Karpas-422 (cell line): ENCODE measurements at regions not wholly inside any gene's neighbourhood (a gene's known extent, or its start where the extent isn't known, plus 50 kb on each side); places are given as distances from the start of the nearest gene placed in this dataset.
"Not testable (repeated sequence)": the region's sequence is repeated elsewhere in the genome, so short reads cannot be mapped to it uniquely, and the experiment has no call there.

Source experiments
- DNase-seq: peaks from one replicate; pipeline ENCODE4 v3.0.0-alpha.2; 2015
- H2AFZ ChIP-seq: fragments of 200-600 bp; sonication (generic); 2 replicates; pipeline ENCODE4 v1.6.1; 2014; ENCODE audit warnings: antibody characterized with exemption, low read length, mixed read lengths
- H3K27ac ChIP-seq: fragments of 200-600 bp; sonication (generic); 2 replicates; pipeline ENCODE4 v1.5.1; 2014; ENCODE audit warnings: mild to moderate bottlenecking, low read length, moderate library complexity
- H3K27me3 ChIP-seq: fragments of 200-600 bp; sonication (generic); 2 replicates; pipeline ENCODE4 v1.6.1; 2014; ENCODE audit warnings: low read length, mixed read lengths
- H3K36me3 ChIP-seq: fragments of 200-600 bp; sonication (generic); 2 replicates; pipeline ENCODE4 v1.6.1; 2014; ENCODE audit warnings: low read length, mixed read lengths; ENCODE audit not compliant: insufficient read depth
- H3K4me1 ChIP-seq: fragments of 200-600 bp; sonication (generic); 2 replicates; pipeline ENCODE4 v1.6.1; 2014; ENCODE audit warnings: mild to moderate bottlenecking, low read length, mixed read lengths
- H3K4me2 ChIP-seq: fragments of 200-600 bp; sonication (generic); 2 replicates; pipeline ENCODE4 v1.6.1; 2014; ENCODE audit warnings: low read length, low read depth, mild to moderate bottlenecking; ENCODE audit not compliant: poor library complexity, severe bottlenecking
- H3K4me3 ChIP-seq: fragments of 200-600 bp; sonication (generic); 2 replicates; pipeline ENCODE4 v1.5.1; 2014; ENCODE audit warnings: mild to moderate bottlenecking, antibody characterized with exemption, low read length, mixed read lengths
- H3K79me2 ChIP-seq: fragments of 200-600 bp; sonication (generic); 2 replicates; pipeline ENCODE4 v1.6.1; 2014; ENCODE audit warnings: mild to moderate bottlenecking, low read length, mixed read lengths
- H3K9ac ChIP-seq: fragments of 200-600 bp; sonication (generic); 2 replicates; pipeline ENCODE4 v1.6.0; 2014; ENCODE audit warnings: low read length
- H3K9me2 ChIP-seq: fragments of 200-600 bp; sonication (generic), shearing (Covaris generic); replicated peaks from 2 replicates; pipeline ENCODE4 v1.6.0; 2014; ENCODE audit warnings: mild to moderate bottlenecking, low read length, moderate library complexity; ENCODE audit not compliant: insufficient read depth
- H3K9me3 ChIP-seq: fragments of 300-700, 200-600 bp; sonication (generic); 2 replicates; pipeline ENCODE4 v1.6.1; 2014; ENCODE audit warnings: low read length, mixed read lengths
- H4K20me1 ChIP-seq: fragments of 200-600 bp; sonication (generic); 2 replicates; pipeline ENCODE4 v1.6.1; 2014; ENCODE audit warnings: mild to moderate bottlenecking, antibody characterized with exemption, low read length, low read depth; ENCODE audit not compliant: insufficient read depth

- H3K4me1 ChIP-seq, result no peaks in the 10 kb centered on the region
- no peaks in the 10 kb centered on the region for H3K9me2 ChIP-seq
- H3K27me3 ChIP-seq, result no peaks in the 10 kb centered on the region
- DNase-seq, result no peak
- no peaks in the 10 kb centered on the region for H4K20me1 ChIP-seq
- H3K79me2 ChIP-seq, result no peaks in the 10 kb centered on the region
- no peak overlapping the region for H3K9ac ChIP-seq
- H3K4me2 ChIP-seq, result no peak overlapping the region
- H3K36me3 ChIP-seq, result no peaks in the 10 kb centered on the region
- H3K4me3 ChIP-seq, result no peak overlapping the region
- no peaks in the 10 kb centered on the region for H3K9me3 ChIP-seq
- H3K27ac ChIP-seq, result no peak overlapping the region
- no peak overlapping the region for H2AFZ ChIP-seq
Measured at GRCh38 chr4:100880011-100880410, 362.2 kb upstream of the EMCN start.

DNA sequence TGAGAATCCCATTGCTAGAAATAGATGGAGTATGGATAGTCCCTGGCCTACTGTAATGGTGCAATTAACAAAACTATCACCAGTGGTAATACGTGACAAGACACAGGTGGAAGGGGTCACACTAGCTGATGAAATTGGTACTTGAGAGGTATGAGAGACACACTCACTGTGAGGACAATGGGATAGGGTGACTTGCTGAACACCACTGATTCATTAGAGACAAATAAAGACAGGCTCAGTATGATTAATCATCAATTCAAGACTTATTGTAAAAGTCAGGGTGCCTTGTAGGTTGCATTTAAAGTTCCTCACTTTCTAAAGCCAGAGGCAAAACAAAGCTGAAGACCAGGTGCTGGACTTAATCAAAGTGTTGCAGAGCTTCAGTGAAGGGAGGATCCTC lies 361.6 kb upstream of the EMCN start:
- H3K9me3 ChIP-seq, result no peaks in the 10 kb centered on the region
- H2AFZ ChIP-seq, result no peak overlapping the region
- no peak overlapping the region for H3K9ac ChIP-seq
- H3K9me2 ChIP-seq, result no peaks in the 10 kb centered on the region
- H3K4me3 ChIP-seq, result no peak overlapping the region
- no peaks in the 10 kb centered on the region for H4K20me1 ChIP-seq
- no peaks in the 10 kb centered on the region for H3K27me3 ChIP-seq
- no peak overlapping the region for H3K4me2 ChIP-seq
- DNase-seq, result no peak
- no peaks in the 10 kb centered on the region for H3K4me1 ChIP-seq
- H3K79me2 ChIP-seq, result no peaks in the 10 kb centered on the region
- H3K27ac ChIP-seq, result no peak overlapping the region
- H3K36me3 ChIP-seq, result no peaks in the 10 kb centered on the region

DNA sequence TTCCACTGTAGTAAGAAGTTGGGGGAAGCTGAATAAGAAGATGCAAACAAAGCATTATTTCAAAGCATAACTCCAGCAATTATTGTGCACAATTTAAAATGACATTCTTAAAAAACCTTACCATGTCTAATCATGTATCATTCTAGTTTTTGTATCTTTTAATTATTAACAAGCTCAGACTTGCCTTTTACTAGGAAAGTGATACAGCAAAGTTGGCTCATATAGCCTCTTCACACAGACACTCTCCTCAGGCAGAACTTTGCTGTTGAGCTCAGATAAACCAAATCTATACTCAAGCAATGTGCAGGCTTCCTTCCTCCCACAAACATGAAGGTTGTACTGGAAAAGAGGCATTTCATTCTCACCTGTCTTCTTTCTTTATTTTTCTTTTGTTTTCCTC lies 358.7 kb upstream of the EMCN start:
- Histone ChIP-seq H3K9me3 (no peaks in the 10 kb centered on the region), H3K27ac (no peak overlapping the region)

DNA sequence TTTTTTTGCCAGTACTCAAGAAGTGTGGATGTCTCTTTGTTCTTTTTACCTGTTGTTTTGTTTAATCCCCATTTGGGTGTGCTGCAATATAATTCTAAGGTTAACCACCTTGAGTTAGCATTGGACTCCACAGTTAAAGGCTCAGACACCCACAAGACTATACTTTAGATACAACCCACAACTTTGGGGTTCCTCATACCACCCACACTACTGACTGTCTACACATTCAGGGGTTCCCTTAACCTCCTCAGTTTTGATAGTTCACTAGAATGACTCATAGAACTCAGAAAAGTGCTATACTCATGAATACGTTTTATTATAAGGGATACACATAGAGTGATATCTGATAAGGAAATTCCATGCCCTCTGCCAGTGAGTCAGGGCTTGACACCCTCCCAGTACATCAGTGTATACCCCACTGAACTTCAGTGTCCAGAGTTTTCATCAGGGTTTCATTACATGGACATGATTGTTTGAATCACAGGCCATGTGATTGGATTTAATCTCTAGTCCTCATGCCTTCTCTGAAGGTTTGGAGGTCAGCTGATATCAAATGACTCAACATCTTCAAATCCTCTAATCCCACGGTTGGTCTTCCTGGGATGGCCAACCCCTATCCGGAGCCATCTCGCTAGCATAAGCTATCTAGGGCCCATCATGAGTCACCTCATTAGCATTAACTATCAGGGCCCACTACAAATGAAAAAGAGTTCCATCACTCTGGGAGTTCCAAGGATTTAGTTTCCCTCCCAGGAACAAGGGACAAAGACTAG lies 357.7 kb upstream of the EMCN start:
- no peak overlapping the region for H3K4me2 ChIP-seq
- H3K4me1 ChIP-seq, result no peaks in the 10 kb centered on the region
- no peak for DNase-seq
- no peak overlapping the region for H3K4me3 ChIP-seq
- no peaks in the 10 kb centered on the region for H3K9me3 ChIP-seq
- no peak overlapping the region for H3K27ac ChIP-seq
- no peak overlapping the region for H2AFZ ChIP-seq
- H3K9ac ChIP-seq, result no peak overlapping the region
- H3K27me3 ChIP-seq, result no peaks in the 10 kb centered on the region
- H3K79me2 ChIP-seq, result no peaks in the 10 kb centered on the region
- H4K20me1 ChIP-seq, result no peaks in the 10 kb centered on the region
- H3K9me2 ChIP-seq, result no peaks in the 10 kb centered on the region
- H3K36me3 ChIP-seq, result no peaks in the 10 kb centered on the region

More for the DNA sequence above, 358.7 kb upstream of the EMCN start:
- H3K4me1 ChIP-seq, result no peaks in the 10 kb centered on the region
- H3K9ac ChIP-seq, result no peak overlapping the region
- H3K36me3 ChIP-seq, result no peaks in the 10 kb centered on the region
- no peaks in the 10 kb centered on the region for H3K27me3 ChIP-seq
- H3K4me3 ChIP-seq, result no peak overlapping the region
- no peaks in the 10 kb centered on the region for H3K79me2 ChIP-seq
- DNase-seq, result no peak
- no peak overlapping the region for H2AFZ ChIP-seq
- no peak overlapping the region for H3K4me2 ChIP-seq
- no peaks in the 10 kb centered on the region for H4K20me1 ChIP-seq
- no peaks in the 10 kb centered on the region for H3K9me2 ChIP-seq

DNA sequence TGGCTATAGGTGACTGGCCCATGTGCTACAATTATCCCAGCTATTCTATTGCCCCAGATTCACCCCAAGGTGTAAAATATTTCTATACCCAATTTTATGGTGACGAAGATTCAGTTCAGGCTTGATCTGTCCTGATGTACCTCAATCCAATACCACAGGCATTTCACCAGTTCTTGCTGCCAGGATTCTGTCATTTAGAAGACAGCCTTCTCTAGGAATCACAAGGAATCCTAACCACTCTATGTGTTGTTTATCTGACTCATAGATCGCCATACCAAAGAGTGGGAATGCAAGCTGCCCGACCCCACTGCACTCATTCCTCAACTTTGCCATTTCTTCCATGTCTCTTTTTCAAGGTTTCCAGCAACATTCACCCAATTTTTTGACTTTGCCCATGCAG lies 355.0 kb upstream of the EMCN start:
- Histone ChIP-seq H3K4me3 (no peak overlapping the region), H3K27ac (no peak overlapping the region), H3K36me3 (no peaks in the 10 kb centered on the region), H4K20me1 (no peaks in the 10 kb centered on the region), H3K27me3 (no peaks in the 10 kb centered on the region), H3K9me3 (no peaks in the 10 kb centered on the region), H3K9ac (no peak overlapping the region), H3K79me2 (no peaks in the 10 kb centered on the region), H3K4me1 (no peaks in the 10 kb centered on the region), H3K9me2 (no peaks in the 10 kb centered on the region), H2AFZ (no peak overlapping the region), H3K4me2 (no peak overlapping the region)
- no peak for DNase-seq

DNA sequence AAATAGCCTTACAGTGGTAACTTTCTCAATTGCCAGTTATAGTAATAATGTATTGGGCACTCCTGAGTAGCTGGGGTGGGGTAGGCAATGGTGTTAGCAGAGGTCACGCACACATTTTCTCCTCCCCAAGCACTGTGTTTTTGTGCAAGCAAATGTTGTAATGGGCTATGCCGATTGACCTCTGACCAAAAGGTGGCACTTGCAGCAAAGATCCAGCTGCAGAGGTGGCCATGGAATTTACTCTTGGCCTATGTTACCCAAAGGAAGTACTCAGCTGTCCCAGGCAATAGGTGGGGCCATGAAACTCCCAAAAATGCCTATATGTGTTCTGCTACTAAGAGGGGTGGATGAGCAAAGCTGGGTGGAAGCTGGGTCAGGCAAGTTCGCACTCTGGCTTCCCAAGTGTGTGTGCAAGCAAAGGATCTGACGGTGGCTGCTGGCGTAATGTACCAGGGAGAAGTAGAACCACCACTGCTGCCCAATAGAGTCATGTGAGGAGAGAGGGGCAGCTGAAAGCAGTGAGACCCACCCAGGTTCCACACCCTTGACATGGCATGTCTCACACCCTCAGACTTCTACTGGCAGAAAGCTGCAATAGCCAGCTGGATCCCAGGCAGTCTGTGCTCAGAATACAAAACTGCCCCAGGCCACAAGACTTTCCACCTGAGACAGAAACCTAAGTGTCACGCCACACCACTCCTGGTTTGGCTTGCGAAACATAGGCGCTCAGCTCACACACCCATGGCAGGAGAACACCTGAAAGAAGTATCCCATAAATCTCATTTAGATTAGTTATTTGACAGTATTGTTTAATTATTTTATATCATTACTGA lies 353.3 kb upstream of the EMCN start:
- Histone ChIP-seq H3K79me2 (no peaks in the 10 kb centered on the region), H3K36me3 (no peaks in the 10 kb centered on the region), H3K9me3 (no peaks in the 10 kb centered on the region), H3K4me3 (no peak overlapping the region), H3K4me1 (no peaks in the 10 kb centered on the region), H2AFZ (no peak overlapping the region), H4K20me1 (no peaks in the 10 kb centered on the region), H3K9me2 (no peaks in the 10 kb centered on the region), H3K27ac (no peak overlapping the region), H3K9ac (no peak overlapping the region), H3K27me3 (no peaks in the 10 kb centered on the region), H3K4me2 (no peak overlapping the region)
- no peak for DNase-seq

- Histone ChIP-seq H3K4me2 (no peak overlapping the region), H3K9ac (no peak overlapping the region), H3K27ac (no peak overlapping the region), H4K20me1 (no peaks in the 10 kb centered on the region), H3K4me1 (no peaks in the 10 kb centered on the region), H3K4me3 (no peak overlapping the region), H3K36me3 (no peaks in the 10 kb centered on the region), H2AFZ (no peak overlapping the region), H3K27me3 (no peaks in the 10 kb centered on the region), H3K9me2 (no peaks in the 10 kb centered on the region), H3K9me3 (no peaks in the 10 kb centered on the region), H3K79me2 (no peaks in the 10 kb centered on the region)
- DNase-seq, result no peak
Measured at GRCh38 chr4:100869276-100869675, 351.5 kb upstream of the EMCN start.

- H3K27ac ChIP-seq, H3K79me2 ChIP-seq, H2AFZ ChIP-seq, H3K27me3 ChIP-seq, H3K9ac ChIP-seq, H3K9me3 ChIP-seq, H3K4me2 ChIP-seq, H3K36me3 ChIP-seq, H3K4me3 ChIP-seq, H3K4me1 ChIP-seq, H3K9me2 ChIP-seq, H4K20me1 ChIP-seq, DNase-seq: not testable (repeated sequence)
Measured at GRCh38 chr4:100868281-100868680, 350.5 kb upstream of the EMCN start.
